ENCODE measurements at regions not wholly inside any gene's neighbourhood (a gene's known extent, or its start where the extent isn't known, plus 50 kb on each side); places are given as distances from the start of the nearest gene placed in this dataset.

DNA sequence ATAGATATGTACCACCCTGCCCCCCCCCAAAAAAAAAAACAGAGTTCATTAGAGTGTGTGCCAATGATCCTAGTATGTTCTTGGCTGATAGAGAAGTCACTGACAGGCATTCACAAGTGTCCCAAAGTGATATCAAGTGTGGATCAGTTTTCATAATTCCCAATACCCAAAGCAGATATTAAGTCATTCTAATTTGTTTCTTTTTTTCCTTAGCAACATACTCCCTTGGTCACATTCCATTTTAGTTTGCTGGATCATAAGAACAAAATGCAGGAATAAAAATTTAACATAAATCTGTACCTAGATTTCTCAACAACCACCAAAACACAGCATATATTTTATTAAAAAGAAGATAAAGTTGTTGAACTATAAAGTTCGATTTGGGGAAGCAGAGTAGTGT is 129.8 kb upstream of the PALMD start:
- TF ChIP-seq GATA2 (IDR thresholded peaks at IDR 0.05; ENCODE audit: low read depth, low read length), result no peak
- TF ChIP-seq GATA3 (IDR thresholded peaks at IDR 0.05; ENCODE audit: low read depth, low read length), result no peak

Data from SH-SY5Y (cell line).